HG02981 (cell line): ENCODE measurements at regions not wholly inside any gene's neighbourhood (a gene's known extent, or its start where the extent isn't known, plus 50 kb on each side); places are given as distances from the start of the nearest gene placed in this dataset.
A peak's percentile ranks its signal among the peaks of the same experiment; 100 is the strongest.

ENCODE experiments used
- ATAC-seq: cut with Tn5 transposase; IDR thresholded peaks from one replicate; pipeline ENCODE4 v1.9.1; 2021; ENCODE audit warnings: mild to moderate bottlenecking, moderate library complexity; ENCODE audit not compliant: unreplicated experiment

DNA sequence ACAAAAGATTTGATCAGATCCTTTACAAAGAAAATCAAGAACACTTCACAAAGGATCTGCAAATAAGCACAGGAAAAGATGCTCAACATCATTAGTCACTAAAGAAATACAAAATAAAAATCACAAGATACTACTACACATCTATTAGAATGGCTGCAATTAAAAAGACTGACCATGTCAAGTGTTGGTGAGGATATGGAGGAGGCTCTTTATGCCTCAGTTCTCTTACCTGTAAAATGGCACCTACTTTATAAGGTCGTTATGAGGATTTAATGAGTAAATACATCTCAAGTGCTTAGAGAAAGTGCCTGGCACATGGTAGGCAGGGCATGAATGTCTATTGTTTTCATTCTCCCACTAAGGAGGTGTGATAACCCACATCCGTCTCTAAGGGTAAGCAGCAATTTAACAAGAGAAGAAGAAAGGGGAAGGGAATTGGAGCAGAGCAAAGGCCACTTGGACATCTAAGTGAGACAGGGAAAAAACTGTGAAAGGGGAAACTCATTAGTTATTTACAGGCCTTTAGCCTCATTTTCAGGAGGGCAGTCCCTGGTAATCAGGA lies 157.5 kb upstream of the NFE2L3 start:
- ATAC-seq, result no peak

DNA sequence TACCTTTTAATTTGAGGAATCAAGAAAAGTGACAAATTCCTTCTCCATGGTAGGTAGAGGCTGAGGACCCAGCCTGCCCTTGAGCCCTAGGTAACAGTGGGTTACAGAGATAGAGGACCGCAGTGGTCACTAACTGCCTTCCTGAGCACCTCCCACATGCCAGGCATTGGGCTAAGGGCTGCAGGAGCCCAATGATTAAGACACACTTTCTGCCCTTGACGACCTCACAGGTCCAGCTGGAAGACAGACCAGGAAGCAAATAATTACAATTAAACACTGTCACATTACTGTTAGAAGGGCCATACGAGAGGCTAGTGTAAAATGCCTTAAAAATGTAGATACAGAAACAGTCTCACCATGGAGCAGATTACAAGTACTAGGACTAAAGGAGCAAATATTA lies 156.8 kb upstream of the NFE2L3 start:
- ATAC-seq, result no peak

DNA sequence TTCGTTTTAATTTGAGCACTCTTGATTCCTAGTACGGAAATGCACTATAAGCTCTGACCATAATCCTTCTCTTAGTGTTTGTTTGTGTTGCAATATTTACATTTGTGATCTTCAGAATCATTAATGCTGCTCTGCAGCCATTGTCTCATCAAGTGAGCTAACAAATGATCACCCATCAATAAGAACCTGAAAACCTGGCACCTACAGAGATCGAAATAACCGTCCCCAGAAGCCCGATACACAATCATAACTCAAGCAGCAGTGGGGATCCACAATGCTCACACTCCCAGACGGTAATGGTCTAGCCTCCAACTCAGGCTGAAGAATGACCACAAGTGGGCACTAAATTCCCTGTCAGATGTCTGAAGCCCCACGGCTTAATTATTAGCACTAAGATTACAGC lies 156.0 kb upstream of the NFE2L3 start:
- no peak for ATAC-seq

DNA sequence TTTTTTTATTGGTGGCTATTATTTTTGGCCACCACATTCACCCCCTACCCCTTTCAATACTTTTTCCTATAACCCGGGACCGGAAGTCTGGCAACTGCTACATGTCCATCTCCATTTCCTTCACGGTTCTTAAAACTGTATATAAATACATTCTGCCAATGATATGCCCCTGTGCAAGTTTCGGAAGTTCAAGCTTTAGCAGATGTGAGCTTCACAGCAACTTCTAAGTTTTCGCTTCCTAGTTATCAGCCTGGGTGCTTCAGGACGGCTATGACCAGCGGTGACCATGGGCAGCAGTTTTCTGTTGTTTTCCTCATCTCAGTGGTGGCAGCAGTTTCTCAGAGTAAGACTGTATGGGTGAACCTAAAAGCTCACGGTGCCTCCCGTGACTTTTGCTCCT lies 153.5 kb upstream of the NFE2L3 start:
- ATAC-seq, result no peak

DNA sequence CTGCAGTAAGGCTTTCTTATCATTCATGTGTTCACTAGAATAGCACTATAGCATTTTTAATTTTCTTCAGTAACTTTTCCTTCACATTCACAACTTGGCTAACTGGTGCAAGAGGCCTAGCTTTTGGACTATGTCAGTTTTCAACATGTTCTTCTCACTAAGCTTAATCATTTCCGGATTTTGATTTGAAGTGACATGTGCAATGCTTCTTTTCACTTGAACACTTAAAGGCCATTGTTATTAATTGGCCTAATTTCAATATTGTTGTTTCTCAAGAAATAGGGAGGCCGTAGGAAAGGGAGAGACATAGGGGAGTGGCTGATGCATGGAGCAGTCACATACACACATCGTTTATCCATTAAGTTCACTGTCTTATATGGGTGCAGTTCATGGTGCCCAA lies 151.2 kb upstream of the NFE2L3 start:
- no peak for ATAC-seq

DNA sequence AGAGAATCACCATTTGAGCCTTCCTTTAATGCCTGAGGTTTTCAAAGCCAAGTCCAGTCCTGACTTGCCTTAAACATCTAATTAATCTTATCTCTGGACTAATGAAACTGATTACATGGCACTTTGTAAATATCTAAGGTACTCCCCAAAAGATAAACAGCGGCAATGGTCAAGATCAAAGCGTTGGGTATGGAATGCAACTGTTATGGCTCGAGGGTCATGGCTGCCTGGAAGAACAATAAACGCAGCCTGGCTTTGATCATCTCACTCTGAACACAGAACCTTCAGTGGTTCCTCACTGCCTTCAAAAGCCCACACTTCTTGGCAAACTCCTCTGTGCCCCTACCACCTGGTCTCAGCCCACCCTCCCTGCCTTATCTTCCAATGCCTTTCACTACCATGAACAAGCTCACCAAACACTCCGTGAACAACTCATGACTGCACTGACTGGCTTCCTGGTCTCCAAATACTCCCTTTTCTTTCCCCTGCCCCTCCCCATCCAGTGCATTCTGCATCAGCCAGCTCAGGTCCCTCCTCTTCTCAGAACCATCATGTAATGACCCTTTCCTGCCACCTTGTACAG lies 150.2 kb upstream of the NFE2L3 start:
- no peak for ATAC-seq

DNA sequence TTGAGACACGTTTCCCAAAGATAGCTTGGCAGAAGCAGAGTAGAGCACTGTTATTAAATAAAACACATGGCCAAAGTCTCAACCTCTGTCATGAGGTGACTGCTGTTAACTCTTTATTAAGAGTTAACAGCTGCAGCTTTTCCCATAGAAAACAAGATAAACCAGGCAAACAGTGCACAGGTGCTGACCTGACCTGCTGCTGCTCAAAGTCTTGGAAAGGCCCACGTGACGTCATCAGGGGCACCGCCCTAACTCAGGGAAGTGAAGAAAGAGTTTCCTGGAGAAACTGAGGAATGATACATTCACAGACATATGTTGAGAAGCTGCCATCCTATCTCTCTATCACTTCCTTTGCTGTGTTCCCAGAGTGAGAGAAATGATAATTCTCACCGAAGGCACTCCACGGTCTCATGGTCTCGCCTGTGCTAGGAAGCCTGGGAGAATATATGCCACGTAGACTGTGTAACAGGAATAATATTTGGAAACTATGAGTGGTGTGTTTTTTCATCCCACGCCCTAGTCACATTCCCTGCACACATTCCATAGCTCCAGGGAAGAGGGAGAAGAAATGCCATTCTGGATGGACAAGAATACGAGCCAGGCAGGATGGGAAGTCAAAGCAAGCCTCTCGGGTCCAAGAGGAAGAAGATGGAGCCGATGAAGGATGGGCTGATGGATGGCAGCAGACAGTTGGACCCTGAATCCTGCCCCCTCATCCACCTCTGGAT lies 146.2 kb upstream of the NFE2L3 start:
- no peak for ATAC-seq

DNA sequence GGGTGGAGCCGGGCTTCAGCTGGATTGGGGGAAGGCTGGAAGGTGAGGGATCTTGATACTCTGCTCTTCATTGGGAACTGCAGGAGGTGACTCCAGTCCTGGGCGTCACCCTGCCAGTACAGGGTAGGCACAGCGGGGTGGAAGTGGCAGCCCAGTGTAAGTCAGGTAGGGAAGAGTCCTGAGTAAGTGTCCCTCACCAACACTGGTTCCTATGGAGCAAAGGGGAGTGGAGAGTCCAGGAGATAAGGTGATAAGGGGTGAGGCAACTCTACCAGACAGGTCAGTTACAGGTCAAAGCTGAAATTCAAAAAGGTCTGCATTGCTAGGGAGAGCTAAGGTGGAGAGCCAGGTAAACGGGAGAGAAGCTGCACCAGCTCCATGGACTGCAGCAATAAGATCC lies 145.6 kb upstream of the NFE2L3 start:
- ATAC-seq, result no peak

DNA sequence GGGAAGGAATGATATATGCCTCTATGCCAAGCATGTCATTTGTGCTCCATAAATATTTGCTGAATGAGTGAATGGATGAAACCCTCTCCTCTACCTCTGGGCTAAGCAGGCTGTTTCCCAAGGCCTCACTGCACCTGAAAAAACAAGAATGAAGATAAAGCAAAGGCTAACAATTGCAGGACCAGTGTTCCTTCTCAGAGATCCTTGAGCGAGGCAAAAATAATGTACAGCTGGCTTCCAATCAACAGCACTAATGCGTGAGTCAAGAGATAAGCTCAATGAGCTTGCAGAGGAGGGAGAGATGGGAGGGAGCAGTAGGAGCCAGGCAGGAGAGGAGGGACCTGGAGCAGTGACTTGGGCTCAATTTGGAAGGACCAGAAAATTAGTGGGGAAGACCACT lies 144.5 kb upstream of the NFE2L3 start:
- no peak for ATAC-seq

DNA sequence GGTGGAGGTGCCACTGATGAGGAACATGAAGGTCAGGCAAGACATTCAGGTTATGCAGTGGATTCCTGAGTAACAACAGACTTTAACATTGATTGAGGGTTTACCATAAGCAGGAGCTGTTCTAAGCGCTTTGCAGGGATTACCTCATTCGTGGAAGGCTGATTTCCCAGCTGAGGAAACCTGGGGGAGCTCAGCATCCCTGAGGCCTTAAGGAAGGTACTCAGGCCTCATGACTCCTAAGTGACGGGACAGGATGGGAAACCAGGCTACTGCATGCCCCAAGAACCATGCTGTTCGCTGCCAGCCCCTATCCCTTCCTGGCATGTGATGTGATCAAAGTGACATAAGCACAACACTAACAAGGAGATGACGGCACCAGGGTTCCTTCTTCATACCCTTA lies 143.6 kb upstream of the NFE2L3 start:
- no peak for ATAC-seq

DNA sequence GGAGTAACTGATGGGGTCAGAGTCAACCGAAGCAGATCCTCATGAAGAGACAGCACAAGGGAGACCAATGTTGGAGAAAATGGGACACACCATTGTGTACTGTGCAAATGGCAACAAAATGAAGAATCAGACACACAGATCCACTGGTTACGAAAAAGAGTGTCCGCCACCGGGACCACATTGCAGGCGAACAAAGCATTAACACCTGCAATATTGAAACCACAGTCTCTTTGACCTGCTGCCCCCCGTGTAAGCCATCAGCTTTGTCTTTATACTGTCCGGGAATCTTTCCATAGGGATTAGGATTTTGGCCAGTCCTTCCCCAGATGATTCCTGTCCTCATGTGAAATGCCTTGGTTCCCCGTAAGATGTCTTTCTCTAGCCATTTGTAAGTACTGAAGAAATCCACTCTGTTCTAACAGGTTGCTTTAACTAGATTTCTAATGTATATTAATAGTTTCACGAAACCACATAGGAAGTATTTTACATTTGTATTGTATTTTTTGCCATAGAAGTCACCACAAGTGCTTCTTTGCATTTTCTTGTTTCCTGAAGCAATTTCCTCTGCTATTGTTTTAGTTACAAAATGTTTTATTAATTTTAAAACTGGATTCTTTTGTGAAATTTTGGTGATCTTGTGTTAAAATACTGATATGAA lies 140.8 kb upstream of the NFE2L3 start:
- ATAC-seq, result peak; percentile 69

DNA sequence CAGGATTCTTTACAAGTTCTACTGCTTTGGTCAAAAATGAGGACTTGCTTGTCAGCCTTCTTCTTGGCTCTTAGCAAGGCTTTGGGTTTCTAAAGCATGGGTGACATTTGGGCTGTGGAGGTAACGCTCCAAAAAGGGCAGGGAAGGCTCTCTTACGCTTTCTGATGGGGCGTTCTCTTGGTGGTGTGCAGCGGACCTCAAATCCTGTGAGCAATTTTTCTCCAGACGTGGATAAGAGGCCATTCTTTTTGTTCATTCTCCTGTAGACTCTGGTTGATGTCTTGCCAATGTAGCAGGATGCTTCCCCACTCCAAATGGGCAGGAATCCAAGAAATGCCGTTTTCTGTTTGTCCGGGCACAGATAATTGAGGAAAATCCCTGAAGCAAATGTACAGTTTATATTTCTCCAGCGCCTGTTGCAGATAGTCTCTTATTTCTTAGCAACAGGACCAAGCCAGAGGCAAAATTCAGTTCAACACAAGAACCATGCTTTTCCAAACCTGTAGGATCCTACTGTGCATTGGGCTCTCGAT lies 138.4 kb upstream of the NFE2L3 start:
- no peak for ATAC-seq

DNA sequence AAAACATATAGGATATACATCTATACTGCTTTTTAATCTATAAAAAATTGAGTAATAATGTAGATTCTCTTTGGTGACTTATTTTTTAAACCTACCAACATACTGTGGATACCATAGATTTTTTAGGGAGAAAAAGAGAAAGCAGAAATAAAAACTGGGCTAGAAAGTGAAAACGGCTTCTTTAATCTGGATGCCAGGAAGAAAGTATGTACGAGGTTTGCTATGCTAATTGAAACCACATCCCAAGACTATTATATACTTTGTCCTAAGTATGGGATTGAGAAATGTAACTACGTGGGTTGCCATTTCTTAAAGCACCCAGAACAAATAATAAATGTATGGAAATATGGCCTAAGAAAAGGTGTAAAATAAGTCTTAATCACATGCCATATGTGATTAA lies 129.0 kb upstream of the NFE2L3 start:
- ATAC-seq, result no peak

DNA sequence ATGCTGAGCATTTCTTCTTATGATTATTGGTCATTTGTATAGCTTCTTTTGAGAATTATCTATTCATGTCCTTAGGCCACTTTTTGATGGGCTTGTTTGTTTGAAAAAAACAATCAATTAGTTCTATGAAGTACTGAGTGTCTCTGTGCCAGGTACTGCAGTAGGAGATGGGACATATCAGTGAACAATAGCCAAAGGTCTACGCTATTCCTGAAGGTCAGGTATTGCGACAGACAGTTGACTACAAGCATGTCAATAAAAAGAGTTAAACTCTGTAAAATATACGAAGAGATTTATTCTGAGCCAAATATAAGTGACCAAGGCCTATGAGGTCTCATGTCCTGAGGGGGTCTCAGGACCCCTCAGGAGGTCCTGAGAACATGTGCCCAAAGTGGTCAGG lies 122.1 kb upstream of the NFE2L3 start:
- ATAC-seq, result no peak

DNA sequence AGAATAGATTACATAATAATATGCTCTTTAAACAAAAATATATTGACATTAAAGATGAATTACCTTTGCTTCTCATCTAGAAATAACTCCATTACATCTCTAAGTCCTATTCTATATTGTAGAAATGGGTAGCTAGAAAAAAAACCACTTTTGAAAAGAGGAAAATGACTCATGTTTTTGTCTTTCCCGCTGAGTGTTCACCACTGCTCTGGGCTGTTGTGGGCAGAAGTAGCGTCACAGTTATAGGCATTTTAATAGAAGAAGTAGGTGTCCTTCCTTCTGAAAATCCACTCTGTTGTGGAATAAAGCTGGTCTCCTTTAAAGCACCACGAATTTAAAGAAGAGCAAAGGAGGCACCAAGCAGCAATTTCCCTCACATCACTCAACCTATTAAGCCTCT lies 117.6 kb upstream of the NFE2L3 start:
- ATAC-seq, result no peak

DNA sequence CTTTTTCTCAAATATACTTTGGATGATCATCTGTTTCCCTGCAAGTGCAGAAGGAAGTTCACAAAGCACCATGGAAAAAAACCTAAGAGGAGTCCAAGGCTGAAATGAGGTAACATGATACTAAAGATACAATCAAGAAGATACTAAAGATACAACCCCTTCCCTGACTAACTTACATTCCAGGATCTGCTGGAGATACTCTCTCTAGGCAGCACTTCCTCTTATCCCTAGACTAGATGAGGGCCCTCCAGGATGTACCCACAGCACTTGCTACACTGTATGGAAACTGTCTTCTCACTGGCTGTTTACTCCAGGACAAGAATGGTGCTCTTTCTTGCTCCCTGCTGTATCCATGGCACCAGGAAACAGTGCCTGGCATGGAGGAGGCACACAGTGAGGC lies 116.4 kb upstream of the NFE2L3 start:
- no peak for ATAC-seq

DNA sequence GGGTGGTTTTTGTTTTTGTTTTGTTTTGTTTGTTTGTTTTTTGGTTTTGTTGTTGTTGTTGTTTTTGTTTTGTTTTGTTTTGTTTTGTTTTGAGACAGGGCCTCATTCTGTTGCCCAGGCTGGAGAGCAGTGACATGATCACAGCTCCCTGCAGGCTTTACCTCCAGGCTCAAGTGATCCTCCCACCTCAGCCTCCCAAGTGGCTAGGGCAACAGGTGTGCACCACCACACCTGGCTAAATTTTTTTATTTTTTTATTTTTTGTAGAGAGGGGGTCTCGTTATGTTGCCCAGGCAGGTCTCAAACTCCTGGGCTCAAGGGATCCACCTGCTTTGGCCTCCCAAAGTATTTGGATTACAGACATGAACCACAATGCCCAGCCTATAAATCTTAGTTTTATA lies 115.9 kb upstream of the NFE2L3 start:
- ATAC-seq, result no peak

DNA sequence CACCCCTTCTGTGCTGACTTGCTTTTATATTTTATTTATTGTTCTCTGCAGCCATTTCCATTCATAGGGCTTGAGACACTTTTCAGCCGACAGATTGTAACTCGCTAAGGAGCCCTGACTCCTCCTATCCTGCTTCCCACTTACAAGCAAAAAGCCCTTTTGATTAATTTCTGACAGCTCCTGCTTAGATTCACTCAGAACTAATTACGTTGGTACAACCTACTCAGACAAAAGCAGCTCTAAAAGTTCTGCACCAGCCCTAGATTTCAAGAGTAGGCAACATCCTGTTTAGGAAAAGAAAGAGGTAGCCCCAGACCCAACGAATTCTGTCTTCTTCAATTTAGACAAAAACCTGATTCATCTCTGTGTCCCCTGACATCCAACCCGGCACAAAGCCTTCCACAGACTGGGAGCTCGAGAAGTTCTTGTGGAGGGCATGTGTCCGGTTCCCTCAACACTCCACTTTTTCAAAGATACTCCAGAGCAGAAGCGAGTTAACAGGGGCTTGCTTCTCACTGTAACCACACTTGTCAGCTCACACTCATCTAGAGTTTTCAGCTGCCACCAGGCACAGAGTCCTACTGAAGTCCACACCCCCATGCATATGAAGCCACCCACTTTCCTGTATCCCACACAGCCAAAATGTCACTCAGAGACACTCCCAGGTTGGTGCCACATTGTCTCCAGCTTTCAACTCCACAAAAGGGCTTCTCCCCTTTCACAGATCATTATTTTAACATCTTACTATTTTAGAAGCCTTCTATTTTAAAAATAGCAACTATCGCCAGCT lies 113.6 kb upstream of the NFE2L3 start:
- no peak for ATAC-seq

DNA sequence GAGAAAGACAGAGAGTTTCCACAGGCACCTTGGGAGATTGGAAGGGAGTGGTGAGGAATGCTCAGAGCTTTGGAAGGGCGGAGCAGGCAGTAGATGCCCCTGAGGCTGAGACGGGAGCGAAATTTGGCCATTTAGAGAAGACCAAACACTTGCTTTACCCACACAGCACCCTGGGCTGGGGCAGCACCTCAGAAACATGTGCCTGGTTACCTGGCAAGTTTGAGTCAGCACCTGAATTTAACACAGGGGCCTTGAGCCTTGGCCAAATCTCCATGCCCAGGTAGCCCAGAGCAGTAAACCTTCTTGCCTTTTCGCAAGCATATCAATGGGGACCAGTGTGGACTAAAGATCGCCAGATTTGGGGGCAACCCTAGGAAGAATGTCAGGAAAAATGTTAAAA lies 111.9 kb upstream of the NFE2L3 start:
- ATAC-seq, result no peak

DNA sequence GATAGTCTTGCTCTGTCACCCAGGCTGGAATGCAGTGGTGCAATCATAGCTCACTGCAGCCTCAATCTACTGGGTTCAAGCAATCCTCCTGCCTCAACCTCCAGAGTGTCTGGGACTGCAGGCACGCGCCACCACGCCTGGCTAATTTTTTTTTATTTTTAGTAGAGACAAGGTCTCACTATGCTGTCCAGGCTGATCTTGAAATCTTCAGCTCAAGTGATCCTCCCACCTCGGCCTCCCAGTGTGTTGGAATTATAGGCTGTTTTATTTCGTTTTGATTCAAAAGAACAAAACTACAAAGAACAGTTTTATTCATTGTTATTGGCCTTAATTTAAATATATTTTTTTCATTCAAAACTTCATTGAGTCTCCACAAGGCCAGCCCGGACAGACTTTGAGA lies 109.8 kb upstream of the NFE2L3 start:
- no peak for ATAC-seq

DNA sequence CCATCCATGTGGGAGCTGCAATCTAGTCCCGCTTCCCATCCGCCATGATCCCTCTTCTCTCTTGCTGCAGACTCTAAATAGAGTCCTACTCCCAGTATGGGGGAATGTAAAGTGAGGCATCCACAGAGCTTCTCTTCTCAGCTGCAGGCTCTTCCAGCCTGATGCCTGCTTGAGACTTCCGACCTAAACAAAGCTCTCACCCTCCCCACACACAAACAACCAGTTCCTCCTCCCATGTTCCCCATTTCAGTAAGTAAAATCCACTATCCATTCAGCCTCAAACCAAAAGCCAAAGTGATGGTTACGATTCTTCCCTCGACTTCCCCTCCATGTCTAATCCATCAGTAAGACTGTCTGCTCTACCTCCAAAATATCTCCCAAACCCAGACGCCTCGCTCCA lies 108.2 kb upstream of the NFE2L3 start:
- ATAC-seq, result no peak
